ENCODE measurements at regions not wholly inside any gene's neighbourhood (a gene's known extent, or its start where the extent isn't known, plus 50 kb on each side); places are given as distances from the start of the nearest gene placed in this dataset.

DNA sequence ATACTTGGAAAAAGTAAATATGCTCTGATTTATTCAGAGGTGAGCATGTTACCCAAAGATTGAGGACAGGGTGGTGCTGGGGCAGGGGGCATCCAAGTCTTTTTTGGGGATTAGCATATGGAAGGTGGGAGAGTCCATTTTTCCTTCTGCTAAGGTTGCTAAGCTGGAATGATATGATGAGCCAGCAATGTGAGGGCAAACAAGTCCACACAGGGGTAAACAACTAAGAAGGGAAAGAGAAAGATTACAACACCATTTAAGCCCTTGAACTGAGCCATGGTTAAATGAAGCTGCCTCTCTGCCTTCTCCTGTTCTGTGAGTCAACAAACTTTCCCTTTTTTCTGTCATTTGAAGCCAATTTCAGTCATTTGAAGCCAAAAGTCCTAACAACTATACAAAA is 89.0 kb downstream of the RPL22L1 start:
- Histone ChIP-seq H3F3A (replicated peaks; ENCODE audit: insufficient read depth) (no peaks in the 10 kb centered on the region), H4K20me1 (ENCODE audit: insufficient read depth) (no peaks in the 10 kb centered on the region), H2AFZ (ENCODE audit: low read depth) (no peak overlapping the region), H3K79me2 (ENCODE audit: insufficient read depth) (no peaks in the 10 kb centered on the region), H3K4me3 (ENCODE audit: low read depth in 2 of 2, low read length in 1 of 2) (no peak overlapping the region), H3K9me2 (no peaks in the 10 kb centered on the region), H3K27me3 (ENCODE audit: insufficient read depth) (no peaks in the 10 kb centered on the region), H3K36me3 (replicated peaks in 1 of 2; ENCODE audit: control insufficient read depth in 1 of 2, insufficient read depth in 2 of 2, low read length in 1 of 2) (no peaks in the 10 kb centered on the region), H3K27ac (ENCODE audit: low read depth in 2 of 2, low read length in 1 of 2) (no peak overlapping the region), H3K9me3 (no peaks in the 10 kb centered on the region), H3K9ac (no peak overlapping the region), H3K4me2 (no peak overlapping the region), H3K4me1 (ENCODE audit: control insufficient read depth in 1 of 2, insufficient read depth in 2 of 2, low read depth in 1 of 2, low read length in 1 of 2) (no peaks in the 10 kb centered on the region)
- TF ChIP-seq YY1 (IDR thresholded peaks at IDR 0.05; ENCODE audit: low read depth) (no peak), FOXM1 (IDR thresholded peaks at IDR 0.05; ENCODE audit: low read depth) (no peak), GABPA (IDR thresholded peaks at IDR 0.05; ENCODE audit: low read depth) (no peak), MEF2A (IDR thresholded peaks at IDR 0.05; ENCODE audit: borderline replicate concordance, low read depth) (no peak), TAF1 (IDR thresholded peaks at IDR 0.05; ENCODE audit: borderline replicate concordance, low read depth, low read length) (no peak), RAD21 (IDR thresholded peaks at IDR 0.05; ENCODE audit: low read length) (no peak), NRF1 (IDR thresholded peaks at IDR 0.05; ENCODE audit: low read depth, low read length) (no peak), TEAD4 (IDR thresholded peaks at IDR 0.05; ENCODE audit: borderline replicate concordance, insufficient read depth) (no peak), CHD2 (IDR thresholded peaks at IDR 0.05; ENCODE audit: low read length, partially characterized antibody) (no peak), SIN3A (IDR thresholded peaks at IDR 0.05; ENCODE audit: borderline replicate concordance, low read depth, low read length) (no peak), RXRA (IDR thresholded peaks at IDR 0.05; ENCODE audit: borderline replicate concordance, low read depth) (no peak)
- TF ChIP-seq, protein P1, sequence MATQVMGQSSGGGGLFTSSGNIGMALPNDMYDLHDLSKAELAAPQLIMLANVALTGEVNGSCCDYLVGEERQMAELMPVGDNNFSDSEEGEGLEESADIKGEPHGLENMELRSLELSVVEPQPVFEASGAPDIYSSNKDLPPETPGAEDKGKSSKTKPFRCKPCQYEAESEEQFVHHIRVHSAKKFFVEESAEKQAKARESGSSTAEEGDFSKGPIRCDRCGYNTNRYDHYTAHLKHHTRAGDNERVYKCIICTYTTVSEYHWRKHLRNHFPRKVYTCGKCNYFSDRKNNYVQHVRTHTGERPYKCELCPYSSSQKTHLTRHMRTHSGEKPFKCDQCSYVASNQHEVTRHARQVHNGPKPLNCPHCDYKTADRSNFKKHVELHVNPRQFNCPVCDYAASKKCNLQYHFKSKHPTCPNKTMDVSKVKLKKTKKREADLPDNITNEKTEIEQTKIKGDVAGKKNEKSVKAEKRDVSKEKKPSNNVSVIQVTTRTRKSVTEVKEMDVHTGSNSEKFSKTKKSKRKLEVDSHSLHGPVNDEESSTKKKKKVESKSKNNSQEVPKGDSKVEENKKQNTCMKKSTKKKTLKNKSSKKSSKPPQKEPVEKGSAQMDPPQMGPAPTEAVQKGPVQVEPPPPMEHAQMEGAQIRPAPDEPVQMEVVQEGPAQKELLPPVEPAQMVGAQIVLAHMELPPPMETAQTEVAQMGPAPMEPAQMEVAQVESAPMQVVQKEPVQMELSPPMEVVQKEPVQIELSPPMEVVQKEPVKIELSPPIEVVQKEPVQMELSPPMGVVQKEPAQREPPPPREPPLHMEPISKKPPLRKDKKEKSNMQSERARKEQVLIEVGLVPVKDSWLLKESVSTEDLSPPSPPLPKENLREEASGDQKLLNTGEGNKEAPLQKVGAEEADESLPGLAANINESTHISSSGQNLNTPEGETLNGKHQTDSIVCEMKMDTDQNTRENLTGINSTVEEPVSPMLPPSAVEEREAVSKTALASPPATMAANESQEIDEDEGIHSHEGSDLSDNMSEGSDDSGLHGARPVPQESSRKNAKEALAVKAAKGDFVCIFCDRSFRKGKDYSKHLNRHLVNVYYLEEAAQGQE (IDR thresholded peaks at IDR 0.05; ENCODE audit: low read depth, low read length), result no peak
- TF ChIP-seq, protein P2, sequence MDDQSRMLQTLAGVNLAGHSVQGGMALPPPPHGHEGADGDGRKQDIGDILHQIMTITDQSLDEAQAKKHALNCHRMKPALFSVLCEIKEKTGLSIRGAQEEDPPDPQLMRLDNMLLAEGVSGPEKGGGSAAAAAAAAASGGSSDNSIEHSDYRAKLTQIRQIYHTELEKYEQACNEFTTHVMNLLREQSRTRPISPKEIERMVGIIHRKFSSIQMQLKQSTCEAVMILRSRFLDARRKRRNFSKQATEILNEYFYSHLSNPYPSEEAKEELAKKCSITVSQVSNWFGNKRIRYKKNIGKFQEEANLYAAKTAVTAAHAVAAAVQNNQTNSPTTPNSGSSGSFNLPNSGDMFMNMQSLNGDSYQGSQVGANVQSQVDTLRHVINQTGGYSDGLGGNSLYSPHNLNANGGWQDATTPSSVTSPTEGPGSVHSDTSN (IDR thresholded peaks at IDR 0.05), result no peak
- TF ChIP-seq, protein P3, sequence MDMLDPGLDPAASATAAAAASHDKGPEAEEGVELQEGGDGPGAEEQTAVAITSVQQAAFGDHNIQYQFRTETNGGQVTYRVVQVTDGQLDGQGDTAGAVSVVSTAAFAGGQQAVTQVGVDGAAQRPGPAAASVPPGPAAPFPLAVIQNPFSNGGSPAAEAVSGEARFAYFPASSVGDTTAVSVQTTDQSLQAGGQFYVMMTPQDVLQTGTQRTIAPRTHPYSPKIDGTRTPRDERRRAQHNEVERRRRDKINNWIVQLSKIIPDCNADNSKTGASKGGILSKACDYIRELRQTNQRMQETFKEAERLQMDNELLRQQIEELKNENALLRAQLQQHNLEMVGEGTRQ (IDR thresholded peaks at IDR 0.05; ENCODE audit: borderline replicate concordance, low read depth, low read length), result no peak
- TF ChIP-seq, protein P4, sequence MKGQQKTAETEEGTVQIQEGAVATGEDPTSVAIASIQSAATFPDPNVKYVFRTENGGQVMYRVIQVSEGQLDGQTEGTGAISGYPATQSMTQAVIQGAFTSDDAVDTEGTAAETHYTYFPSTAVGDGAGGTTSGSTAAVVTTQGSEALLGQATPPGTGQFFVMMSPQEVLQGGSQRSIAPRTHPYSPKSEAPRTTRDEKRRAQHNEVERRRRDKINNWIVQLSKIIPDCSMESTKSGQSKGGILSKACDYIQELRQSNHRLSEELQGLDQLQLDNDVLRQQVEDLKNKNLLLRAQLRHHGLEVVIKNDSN (IDR thresholded peaks at IDR 0.05; ENCODE audit: borderline replicate concordance, low read depth), result no peak
- ChIA-PET POLR2A (no interaction called here), CTCF (interaction anchor here (0.7 to 1.9 kb wide), 4 partner anchors 12 to 367 kb away, joined by 3 to 6 read pairs (median 4); no protein-coding TSS in a partner anchor)
- DNase-seq, result no peak

Data from SK-N-SH (cell line).